ENCODE measurements at regions not wholly inside any gene's neighbourhood (a gene's known extent, or its start where the extent isn't known, plus 50 kb on each side); places are given as distances from the start of the nearest gene placed in this dataset.

- no peak overlapping the region for H3K9ac ChIP-seq
- H3K79me2 ChIP-seq = no peaks in the 10 kb centered on the region
- no peaks in the 10 kb centered on the region for H3K36me3 ChIP-seq (ENCODE audit: control insufficient read depth, insufficient read depth, low read length)
- H2AFZ ChIP-seq = no peak overlapping the region
- H3K4me1 ChIP-seq = no peaks in the 10 kb centered on the region
- H3K9me3 ChIP-seq (ENCODE audit: control insufficient read depth, low read length) = no peaks in the 10 kb centered on the region
- TF ChIP-seq CTCF (IDR thresholded peaks at IDR 0.05) = no peak
- H3K4me3 ChIP-seq (ENCODE audit: low read depth, low read length) = no peak overlapping the region
- H3K4me2 ChIP-seq (ENCODE audit: low read length) = no peak overlapping the region
- H3K27ac ChIP-seq = no peak overlapping the region
- H3K27me3 ChIP-seq (ENCODE audit: control insufficient read depth, insufficient read depth, low read length) = no peaks in the 10 kb centered on the region
Measured at GRCh38 chr6:113095841-113096240, 748.7 kb downstream of the RFPL4B start.

GRCh38 chr6:113102761-113103160, 754.4 kb upstream of the MARCKS start:
- H3K9ac ChIP-seq = no peak overlapping the region
- H2AFZ ChIP-seq = no peak overlapping the region
- H3K27me3 ChIP-seq (ENCODE audit: control insufficient read depth, insufficient read depth, low read length) = no peaks in the 10 kb centered on the region
- no peaks in the 10 kb centered on the region for H3K79me2 ChIP-seq
- TF ChIP-seq CTCF (IDR thresholded peaks at IDR 0.05) = no peak
- H3K4me1 ChIP-seq = no peaks in the 10 kb centered on the region
- H3K9me3 ChIP-seq (ENCODE audit: control insufficient read depth, low read length) = no peaks in the 10 kb centered on the region
- no peaks in the 10 kb centered on the region for H3K36me3 ChIP-seq (ENCODE audit: control insufficient read depth, insufficient read depth, low read length)
- H3K4me3 ChIP-seq (ENCODE audit: low read depth, low read length) = no peak overlapping the region
- H3K4me2 ChIP-seq (ENCODE audit: low read length) = no peak overlapping the region
- H3K27ac ChIP-seq = no peak overlapping the region

- no peaks in the 10 kb centered on the region for H3K36me3 ChIP-seq (ENCODE audit: control insufficient read depth, insufficient read depth, low read length)
- H3K27me3 ChIP-seq (ENCODE audit: control insufficient read depth, insufficient read depth, low read length) = no peaks in the 10 kb centered on the region
- no peaks in the 10 kb centered on the region for H3K79me2 ChIP-seq
- no peak for TF ChIP-seq CTCF (IDR thresholded peaks at IDR 0.05)
- no peaks in the 10 kb centered on the region for H3K9me3 ChIP-seq (ENCODE audit: control insufficient read depth, low read length)
- H3K4me3 ChIP-seq (ENCODE audit: low read depth, low read length) = no peak overlapping the region
- H3K4me2 ChIP-seq (ENCODE audit: low read length) = no peak overlapping the region
- H3K9ac ChIP-seq = no peak overlapping the region
- no peak overlapping the region for H3K27ac ChIP-seq
- no peaks in the 10 kb centered on the region for H3K4me1 ChIP-seq
- no peak overlapping the region for H2AFZ ChIP-seq
Measured at GRCh38 chr6:113103634-113104361, 753.3 kb upstream of the MARCKS start.

GRCh38 chr6:113104541-113104940, 752.6 kb upstream of the MARCKS start:
- no peak for TF ChIP-seq CTCF (IDR thresholded peaks at IDR 0.05)
- Histone ChIP-seq H3K9me3 (ENCODE audit: control insufficient read depth, low read length) (no peaks in the 10 kb centered on the region), H3K79me2 (no peaks in the 10 kb centered on the region), H3K27ac (no peak overlapping the region), H2AFZ (no peak overlapping the region), H3K9ac (no peak overlapping the region), H3K4me2 (ENCODE audit: low read length) (no peak overlapping the region), H3K27me3 (ENCODE audit: control insufficient read depth, insufficient read depth, low read length) (no peaks in the 10 kb centered on the region), H3K4me1 (no peaks in the 10 kb centered on the region), H3K4me3 (ENCODE audit: low read depth, low read length) (no peak overlapping the region), H3K36me3 (ENCODE audit: control insufficient read depth, insufficient read depth, low read length) (no peaks in the 10 kb centered on the region)

GRCh38 chr6:113104951-113105350, 752.2 kb upstream of the MARCKS start:
- Histone ChIP-seq H3K27me3 (ENCODE audit: control insufficient read depth, insufficient read depth, low read length) (no peaks in the 10 kb centered on the region), H3K4me1 (no peaks in the 10 kb centered on the region), H3K4me3 (ENCODE audit: low read depth, low read length) (no peak overlapping the region), H3K27ac (no peak overlapping the region), H3K4me2 (ENCODE audit: low read length) (no peak overlapping the region), H3K36me3 (ENCODE audit: control insufficient read depth, insufficient read depth, low read length) (no peaks in the 10 kb centered on the region), H3K9ac (no peak overlapping the region), H3K9me3 (ENCODE audit: control insufficient read depth, low read length) (no peaks in the 10 kb centered on the region), H2AFZ (no peak overlapping the region), H3K79me2 (no peaks in the 10 kb centered on the region)
- TF ChIP-seq CTCF (IDR thresholded peaks at IDR 0.05) = no peak
